CD4-positive, alpha-beta T cell (primary cell): ENCODE measurements at regions not wholly inside any gene's neighbourhood (a gene's known extent, or its start where the extent isn't known, plus 50 kb on each side); places are given as distances from the start of the nearest gene placed in this dataset.

Experiments
- ATAC-seq: fragments of 200-7000 bp; cut with Tn5 transposase; one replicate; pipeline ENCODE4 v1.10.0; 2022; ENCODE audit warnings: mild to moderate bottlenecking; ENCODE audit not compliant: poor library complexity
- CTCF ChIA-PET: fragments of 350-600 bp; sonication (Branson Sonifier 250); formaldehyde crosslinking; loops from one replicate; lab custom pipeline; 2021; ENCODE audit warnings: antibody characterized with exemption, inconsistent platforms; lab: Charles Lee
- POLR2A ChIA-PET: fragments of 350-600 bp; sonication (Branson Sonifier 250); formaldehyde crosslinking; loops from one replicate; lab custom pipeline; 2021; ENCODE audit warnings: antibody characterized with exemption, inconsistent platforms; lab: Charles Lee
- DNase-seq, 14 experiments: peaks; one replicate each; pipeline ENCODE4 v3.0.0-alpha.2; 2013 to 2020; ENCODE audit warnings: mixed read lengths in 2 of 14
- H3K27ac ChIP-seq, 2 donors: one replicate each; pipeline versions ENCODE4 v1.5.1 to v1.7.0; 2013; ENCODE audit warnings: low read length in 2 of 2, low read depth in 1 of 2, mild to moderate bottlenecking in 1 of 2
- H3K27me3 ChIP-seq, 2 experiments: 1 replicate in 1 of 2; 2 replicates in 1 of 2; pipeline versions ENCODE4 v1.6.1 to v1.7.0; 2013; ENCODE audit warnings: low read length in 2 of 2, control low read depth in 1 of 2, mild to moderate bottlenecking in 1 of 2, moderate library complexity in 1 of 2; ENCODE audit not compliant: insufficient read depth in 2 of 2, control insufficient read depth in 1 of 2
- H3K36me3 ChIP-seq: one replicate; pipeline ENCODE4 v1.6.1; 2013; ENCODE audit warnings: low read length, control low read depth; ENCODE audit not compliant: insufficient read depth
- H3K4me1 ChIP-seq: one replicate; pipeline ENCODE4 v1.6.1; 2013; ENCODE audit warnings: low read length, control low read depth; ENCODE audit not compliant: insufficient read depth
- H3K4me3 ChIP-seq: one replicate; pipeline ENCODE4 v1.5.1; 2013; ENCODE audit warnings: mild to moderate bottlenecking, low read length, moderate library complexity
- H3K9me3 ChIP-seq, 2 experiments: 1 replicate in 1 of 2; 2 replicates in 1 of 2; pipeline versions ENCODE4 v1.6.1 to v1.7.0; 2013; ENCODE audit warnings: low read length in 2 of 2, mild to moderate bottlenecking in 2 of 2, control low read depth in 1 of 2, moderate library complexity in 1 of 2; ENCODE audit not compliant: control insufficient read depth in 1 of 2, insufficient read depth in 1 of 2
- H3K27ac Mint-ChIP-seq: one replicate; pipeline ENCODE4 v1.8.0; 2020; ENCODE audit warnings: mixed read lengths
- H3K27me3 Mint-ChIP-seq: one replicate; pipeline ENCODE4 v1.8.0; 2021; ENCODE audit warnings: mixed read lengths
- H3K36me3 Mint-ChIP-seq: one replicate; pipeline ENCODE4 v1.8.0; 2021; ENCODE audit warnings: low read depth, mixed read lengths
- H3K4me1 Mint-ChIP-seq: one replicate; pipeline ENCODE4 v1.8.0; 2021; ENCODE audit warnings: low read depth, mixed read lengths
- H3K4me3 Mint-ChIP-seq: one replicate; pipeline ENCODE4 v1.8.0; 2020; ENCODE audit warnings: mild to moderate bottlenecking, mixed read lengths
- H3K9me3 Mint-ChIP-seq: one replicate; pipeline ENCODE4 v1.8.0; 2020; ENCODE audit warnings: mixed read lengths
- intact Hi-C, 2 experiments: fragments of 100-400 bp; cut with DNase I in 1 of 2; cut with micrococcal nuclease in 1 of 2; formaldehyde crosslinking; loops; one replicate each; pipeline versions ENCODE4 v1.15.1 to v1.9.0; 2023 to 2025; cut with DNase I, micrococcal nuclease
- TF ChIP-seq, protein P1 (sequence below): fragments of 200-600 bp; IDR thresholded peaks from one replicate; pipeline ENCODE4 v1.8.0; 2022; ENCODE audit warnings: antibody characterized with exemption, mild to moderate bottlenecking

DNA sequence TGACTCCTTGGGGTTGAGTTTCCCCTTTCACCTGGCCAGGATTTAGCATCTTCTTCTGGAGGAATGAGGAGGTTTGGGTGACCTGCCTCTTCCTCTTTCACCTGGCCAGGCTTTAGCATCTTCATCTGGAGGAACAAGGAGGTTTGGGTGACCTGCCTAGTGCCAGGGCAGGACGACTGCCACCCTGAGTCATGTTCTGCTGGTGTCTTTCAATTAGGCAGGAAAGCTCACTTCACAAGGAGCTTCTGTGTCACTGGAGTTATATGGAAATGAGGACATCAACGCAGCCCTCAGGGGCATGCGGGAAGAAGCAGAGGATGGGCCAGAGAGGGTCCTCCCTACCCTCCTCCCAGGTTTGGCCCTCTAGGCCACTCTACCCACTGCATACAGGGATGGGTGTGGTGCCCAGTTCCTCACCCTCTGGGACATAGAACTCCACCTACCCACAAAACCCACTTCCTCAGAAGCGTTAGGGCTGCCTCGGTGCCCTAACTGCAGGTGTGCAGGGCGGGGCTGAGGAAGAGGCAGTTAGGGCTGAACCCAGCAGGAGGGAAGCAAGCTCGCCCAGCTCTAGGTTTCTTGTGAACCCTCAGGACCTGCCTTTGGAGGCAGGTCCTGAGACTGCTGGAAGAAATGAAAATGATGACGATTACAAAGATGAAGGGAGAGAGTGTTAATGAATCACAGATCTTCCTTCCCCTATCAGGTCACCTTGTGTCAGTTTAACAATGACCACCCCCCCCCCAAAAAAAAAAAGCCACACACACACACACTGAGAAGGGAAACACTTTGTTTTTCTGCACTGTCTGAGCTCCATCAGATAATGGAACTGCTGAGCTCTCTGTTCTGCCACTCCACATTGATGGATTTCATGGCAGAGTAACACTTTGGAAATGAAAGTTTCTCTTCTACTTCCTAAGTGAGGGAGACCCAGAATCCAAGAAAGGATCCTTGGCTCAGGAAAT, 71.0 kb downstream of the ARL4C start:
- Histone ChIP-seq H3K36me3 (no peaks in the 10 kb centered on the region), H3K27ac (peak overlapping the region; percentile 78 to 87), H3K4me3 (peak overlapping the region; percentile 5), H3K4me1 (peaks cover 90% of the 10 kb centered on the region), H3K9me3 (no peaks in the 10 kb centered on the region), H3K27me3 (no peaks in the 10 kb centered on the region)
- Mint-ChIP-seq H3K4me1 (peaks cover 97% of the 10 kb centered on the region), H3K36me3 (no peaks in the 10 kb centered on the region), H3K4me3 (peak overlapping the region; percentile 88), H3K27ac (peak overlapping the region; percentile 97), H3K9me3 (no peaks in the 10 kb centered on the region), H3K27me3 (no peaks in the 10 kb centered on the region)
- intact Hi-C loops = loop anchor here (1.0 to 10.0 kb wide), 7 partner anchors 20 to 131 kb away; no protein-coding TSS in a partner anchor
- POLR2A ChIA-PET = interaction anchor here (0.7 to 10.9 kb wide), 30 partner anchors 9 to 435 kb away, joined by 3 to 376 read pairs (median 4); partner anchors contain the start of gene ARL4C
- TF ChIP-seq, protein P1, sequence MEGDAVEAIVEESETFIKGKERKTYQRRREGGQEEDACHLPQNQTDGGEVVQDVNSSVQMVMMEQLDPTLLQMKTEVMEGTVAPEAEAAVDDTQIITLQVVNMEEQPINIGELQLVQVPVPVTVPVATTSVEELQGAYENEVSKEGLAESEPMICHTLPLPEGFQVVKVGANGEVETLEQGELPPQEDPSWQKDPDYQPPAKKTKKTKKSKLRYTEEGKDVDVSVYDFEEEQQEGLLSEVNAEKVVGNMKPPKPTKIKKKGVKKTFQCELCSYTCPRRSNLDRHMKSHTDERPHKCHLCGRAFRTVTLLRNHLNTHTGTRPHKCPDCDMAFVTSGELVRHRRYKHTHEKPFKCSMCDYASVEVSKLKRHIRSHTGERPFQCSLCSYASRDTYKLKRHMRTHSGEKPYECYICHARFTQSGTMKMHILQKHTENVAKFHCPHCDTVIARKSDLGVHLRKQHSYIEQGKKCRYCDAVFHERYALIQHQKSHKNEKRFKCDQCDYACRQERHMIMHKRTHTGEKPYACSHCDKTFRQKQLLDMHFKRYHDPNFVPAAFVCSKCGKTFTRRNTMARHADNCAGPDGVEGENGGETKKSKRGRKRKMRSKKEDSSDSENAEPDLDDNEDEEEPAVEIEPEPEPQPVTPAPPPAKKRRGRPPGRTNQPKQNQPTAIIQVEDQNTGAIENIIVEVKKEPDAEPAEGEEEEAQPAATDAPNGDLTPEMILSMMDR = no peak
- ATAC-seq = peak; percentile 70
- CTCF ChIA-PET = interaction anchor here (0.6 to 2.4 kb wide), 11 partner anchors 28 to 571 kb away, joined by 3 to 10 read pairs (median 4); no protein-coding TSS in a partner anchor
- DNase-seq = peak; percentile 70 to 95 (median 82)

DNA sequence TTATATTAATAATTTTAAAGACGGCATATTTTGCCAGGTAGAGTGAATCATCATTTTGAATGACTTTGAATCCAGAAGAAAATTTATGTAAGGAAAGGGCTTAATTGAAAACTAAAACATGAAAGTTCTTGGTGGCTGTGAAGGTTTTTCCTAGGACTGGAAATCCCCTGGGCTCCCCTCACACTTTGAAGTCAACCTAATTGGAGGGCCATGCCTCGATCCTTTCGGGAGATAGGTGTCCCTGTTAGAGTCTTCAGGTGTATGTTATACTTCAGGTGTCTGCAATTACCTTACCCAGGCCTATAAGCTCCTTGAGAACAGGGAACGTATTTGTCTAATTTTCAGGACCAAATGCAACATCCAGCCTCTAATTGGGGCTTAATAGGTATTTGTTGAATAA, 73.0 kb downstream of the ARL4C start:
- H3K4me3 Mint-ChIP-seq = peak overlapping the region; percentile 44
- Histone ChIP-seq H3K4me1 (peaks cover 90% of the 10 kb centered on the region), H3K27ac (peak overlapping the region; percentile 78 to 87), H3K4me3 (no peak overlapping the region), H3K36me3 (no peaks in the 10 kb centered on the region), H3K27me3 (no peaks in the 10 kb centered on the region), H3K9me3 (no peaks in the 10 kb centered on the region)
- H3K36me3 Mint-ChIP-seq = no peaks in the 10 kb centered on the region
- H3K9me3 Mint-ChIP-seq = no peaks in the 10 kb centered on the region
- H3K27me3 Mint-ChIP-seq = no peaks in the 10 kb centered on the region
- POLR2A ChIA-PET = interaction anchor here (0.6 to 10.9 kb wide), 10 partner anchors 9 to 425 kb away, joined by 3 to 376 read pairs (median 12); no protein-coding TSS in a partner anchor
- peaks cover 96% of the 10 kb centered on the region for H3K4me1 Mint-ChIP-seq
- intact Hi-C loops = loop anchor here (1.0 to 10.0 kb wide), 7 partner anchors 31 to 287 kb away; no protein-coding TSS in a partner anchor
- TF ChIP-seq, protein P1 = no peak
- ATAC-seq (no peak), DNase-seq (peak in 3 of 14 experiments; percentile 38 to 68 (median 64))
- CTCF ChIA-PET = interaction anchor here (1.2 to 2.9 kb wide), 5 partner anchors 21 to 289 kb away, joined by 3 to 9 read pairs (median 6); no protein-coding TSS in a partner anchor
- peak overlapping the region; percentile 97 for H3K27ac Mint-ChIP-seq

GRCh38 chr2:234422981-234423431, 73.9 kb downstream of the ARL4C start:
- peaks cover 4% of the 10 kb centered on the region for H3K9me3 Mint-ChIP-seq
- intact Hi-C loops = loop anchor here (1.0 to 10.0 kb wide), 8 partner anchors 23 to 286 kb away; no protein-coding TSS in a partner anchor
- ChIA-PET POLR2A (interaction anchor here (0.5 to 10.9 kb wide), 20 partner anchors 8 to 432 kb away, joined by 3 to 376 read pairs (median 8); partner anchors contain the start of gene ARL4C), CTCF (interaction anchor here (1.1 to 2.9 kb wide), 13 partner anchors 9 to 288 kb away, joined by 3 to 9 read pairs (median 6); partner anchors contain the start of gene ARL4C)
- H3K27ac Mint-ChIP-seq = peak overlapping the region; percentile 97
- peak overlapping the region; percentile 48 to 87 for H3K27ac ChIP-seq
- peaks cover 94% of the 10 kb centered on the region for H3K4me1 Mint-ChIP-seq
- H3K4me1 ChIP-seq = peaks cover 81% of the 10 kb centered on the region
- peaks cover 0 to 2% of the 10 kb centered on the region in 2 experiments for H3K9me3 ChIP-seq
- DNase-seq = peak; percentile 35 to 93 (median 60)
- TF ChIP-seq, protein P1 = no peak
- no peaks in the 10 kb centered on the region for H3K27me3 Mint-ChIP-seq
- no peak overlapping the region for H3K4me3 ChIP-seq
- no peaks in the 10 kb centered on the region for H3K36me3 ChIP-seq
- peak overlapping the region; percentile 35 for H3K4me3 Mint-ChIP-seq
- H3K36me3 Mint-ChIP-seq = peaks cover 3% of the 10 kb centered on the region
- peak; percentile 64 for ATAC-seq
- no peaks in the 10 kb centered on the region for H3K27me3 ChIP-seq
